ENCODE measurements at regions not wholly inside any gene's neighbourhood (a gene's known extent, or its start where the extent isn't known, plus 50 kb on each side); places are given as distances from the start of the nearest gene placed in this dataset.

DNA sequence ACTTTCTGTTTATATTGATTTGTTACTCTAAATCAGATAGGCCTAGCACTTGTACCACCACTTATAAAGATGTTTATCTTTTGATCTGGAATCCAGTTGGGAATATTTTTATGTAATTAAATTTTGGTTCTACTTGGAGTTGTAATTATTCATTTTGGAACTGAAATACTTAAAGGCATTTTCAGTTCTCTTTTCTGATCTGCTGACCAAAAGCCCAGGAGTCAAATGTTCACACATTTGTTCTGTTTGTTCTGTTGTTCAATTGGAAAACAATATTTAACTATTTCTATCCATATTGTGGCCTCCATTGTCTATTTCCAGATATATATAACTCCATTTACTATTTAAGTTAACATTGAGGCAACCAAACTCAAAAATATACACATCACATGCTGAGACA lies 912.4 kb upstream of the EPHA6 start:
- no peak for TF ChIP-seq CTCF (IDR thresholded peaks at IDR 0.05; ENCODE audit: insufficient read depth, low read depth, low read length, missing control alignments)
- H3K4me3 ChIP-seq (ENCODE audit: low read length) = no peak overlapping the region
- DNase-seq (ENCODE audit: low read depth) = no peak

DNA sequence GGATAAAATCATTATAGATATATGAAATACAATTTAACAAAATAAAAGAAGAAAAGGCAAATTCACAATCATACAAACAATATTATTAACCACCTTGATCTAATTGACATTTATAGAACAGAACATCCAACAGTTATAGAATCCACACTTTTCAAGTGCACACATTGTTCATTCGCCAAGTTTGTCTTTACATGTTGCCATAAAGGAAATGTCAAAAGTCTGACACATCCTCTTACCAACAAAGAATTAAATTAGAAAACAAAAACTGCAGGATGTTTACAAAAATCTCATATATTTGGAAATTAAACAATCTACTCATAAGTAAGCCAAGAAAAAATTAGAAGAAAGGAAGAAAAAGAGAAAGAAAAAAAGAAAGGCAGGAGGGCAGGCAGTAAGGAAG lies 909.2 kb upstream of the EPHA6 start:
- TF ChIP-seq CTCF (IDR thresholded peaks at IDR 0.05; ENCODE audit: insufficient read depth, low read depth, low read length, missing control alignments) = no peak
- no peak overlapping the region for H3K4me3 ChIP-seq (ENCODE audit: low read length)
- DNase-seq (ENCODE audit: low read depth) = peak; percentile 29

DNA sequence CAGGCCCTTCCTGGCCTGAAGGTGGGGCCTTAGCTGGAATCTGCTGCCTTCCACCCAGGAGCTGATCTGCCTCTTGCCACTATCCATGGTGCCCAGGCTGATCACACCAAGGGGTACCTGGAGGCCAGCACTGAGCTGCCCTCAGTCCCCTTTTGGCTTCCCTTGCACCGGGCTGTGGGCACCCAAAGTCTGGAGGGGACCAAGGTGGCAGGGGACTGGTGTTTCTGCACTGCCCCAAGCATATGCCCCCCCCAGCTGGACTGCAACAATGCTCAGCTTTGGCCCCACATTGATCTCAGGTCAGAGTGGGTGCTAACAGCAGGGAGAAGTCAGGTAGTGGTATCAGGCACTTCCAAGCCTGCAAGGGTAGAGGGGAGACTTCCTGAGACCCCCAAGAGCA lies 902.6 kb upstream of the EPHA6 start:
- H3K4me3 ChIP-seq (ENCODE audit: low read length) = no peak overlapping the region
- no peak for DNase-seq (ENCODE audit: low read depth)
- no peak for TF ChIP-seq CTCF (IDR thresholded peaks at IDR 0.05; ENCODE audit: insufficient read depth, low read depth, low read length, missing control alignments)

GRCh38 chr3:95923496-95924210 lies 890.7 kb upstream of the EPHA6 start:
- DNase-seq (ENCODE audit: low read depth) = peak; percentile 92
- no peak for TF ChIP-seq CTCF (IDR thresholded peaks at IDR 0.05; ENCODE audit: insufficient read depth, low read depth, low read length, missing control alignments)
- H3K4me3 ChIP-seq (ENCODE audit: low read length) = no peak overlapping the region

DNA sequence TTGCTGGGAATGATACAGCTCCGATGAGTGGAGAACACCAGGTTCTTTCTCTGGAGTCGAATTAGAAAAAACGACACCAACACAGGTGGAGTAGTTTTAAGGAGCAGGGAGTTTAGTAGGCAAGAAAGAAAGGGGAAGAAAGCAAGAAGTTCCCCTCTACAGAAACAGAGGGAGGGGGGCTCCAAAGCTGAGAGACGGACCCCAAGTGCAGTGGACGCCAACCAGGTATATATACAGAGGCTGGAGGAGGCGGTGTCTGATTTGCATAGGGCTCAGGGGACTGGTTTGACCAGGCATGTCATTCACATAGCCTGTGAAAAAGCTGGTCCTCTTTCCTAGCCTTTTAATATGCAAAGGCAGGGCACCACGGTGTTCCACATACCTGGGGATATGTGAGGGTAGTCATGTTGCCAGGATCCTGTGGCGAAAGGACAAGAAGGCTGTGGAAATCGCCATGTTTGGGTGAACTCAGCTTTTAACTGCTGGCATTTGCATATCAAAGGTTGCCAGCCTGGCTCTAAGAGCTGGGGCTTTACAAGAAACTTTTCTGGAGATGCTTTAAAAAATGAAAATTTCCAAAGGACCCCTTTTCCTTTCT lies 887.4 kb upstream of the EPHA6 start:
- no peak for TF ChIP-seq CTCF (IDR thresholded peaks at IDR 0.05; ENCODE audit: insufficient read depth, low read depth, low read length, missing control alignments)
- DNase-seq (ENCODE audit: low read depth) = peak; percentile 46
- H3K4me3 ChIP-seq (ENCODE audit: low read length) = no peak overlapping the region

- DNase-seq (ENCODE audit: low read depth) = no peak
- TF ChIP-seq CTCF (IDR thresholded peaks at IDR 0.05; ENCODE audit: insufficient read depth, low read depth, low read length, missing control alignments) = no peak
- no peak overlapping the region for H3K4me3 ChIP-seq (ENCODE audit: low read length)
These were observed 880.2 kb upstream of the EPHA6 start for GRCh38 chr3:95934181-95934580.

Data from epithelial cell of esophagus (primary cell).